HEK293 (cell line): ENCODE measurements at regions not wholly inside any gene's neighbourhood (a gene's known extent, or its start where the extent isn't known, plus 50 kb on each side); places are given as distances from the start of the nearest gene placed in this dataset.

ENCODE experiments used
- GLIS2 ChIP-seq: fragments of 450-650 bp; formaldehyde crosslinking; IDR thresholded peaks from 2 replicates; pipeline ENCODE4 v1.5.1; 2016; ENCODE audit warnings: missing biosample characterization, missing genetic modification characterization
- ZBTB21 ChIP-seq: fragments of 450-650 bp; formaldehyde crosslinking; IDR thresholded peaks from 2 replicates; pipeline ENCODE4 v1.5.1; 2017; ENCODE audit warnings: missing biosample characterization, missing genetic modification characterization
- TF ChIP-seq, protein P1 (sequence below): fragments of 450-650 bp; formaldehyde crosslinking; IDR thresholded peaks from 2 replicates; pipeline ENCODE4 v1.5.1; 2016; ENCODE audit warnings: missing biosample characterization, missing genetic modification characterization
- TF ChIP-seq, protein P2 (sequence below): fragments of 450-650 bp; formaldehyde crosslinking; IDR thresholded peaks from 2 replicates; pipeline ENCODE4 v1.5.1; 2016; ENCODE audit warnings: missing biosample characterization, missing genetic modification characterization

DNA sequence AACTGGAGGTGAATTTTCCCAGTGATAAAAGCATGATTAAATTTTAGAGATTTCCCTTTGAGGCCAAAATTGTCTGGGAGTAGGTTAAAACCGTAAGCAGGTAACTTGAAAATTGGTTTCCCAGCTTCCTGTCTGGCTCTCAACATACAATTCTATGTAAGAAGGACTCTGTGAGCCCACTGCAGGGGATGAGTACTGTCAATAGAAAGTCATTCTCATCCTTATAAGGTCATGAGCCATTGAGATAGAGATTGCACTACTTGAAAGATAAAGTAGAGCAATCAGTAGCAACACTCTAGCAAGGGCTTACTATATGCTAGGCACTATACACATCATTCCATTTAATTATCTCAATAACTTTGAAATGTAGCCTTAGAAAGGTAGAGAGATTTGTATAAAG is 225.6 kb upstream of the HMGA2 start:
- TF ChIP-seq, protein P1, sequence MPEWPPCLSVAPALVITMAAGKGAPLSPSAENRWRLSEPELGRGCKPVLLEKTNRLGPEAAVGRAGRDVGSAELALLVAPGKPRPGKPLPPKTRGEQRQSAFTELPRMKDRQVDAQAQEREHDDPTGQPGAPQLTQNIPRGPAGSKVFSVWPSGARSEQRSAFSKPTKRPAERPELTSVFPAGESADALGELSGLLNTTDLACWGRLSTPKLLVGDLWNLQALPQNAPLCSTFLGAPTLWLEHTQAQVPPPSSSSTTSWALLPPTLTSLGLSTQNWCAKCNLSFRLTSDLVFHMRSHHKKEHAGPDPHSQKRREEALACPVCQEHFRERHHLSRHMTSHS (tag by site-specific recombination), result no peak
- TF ChIP-seq, protein P2, sequence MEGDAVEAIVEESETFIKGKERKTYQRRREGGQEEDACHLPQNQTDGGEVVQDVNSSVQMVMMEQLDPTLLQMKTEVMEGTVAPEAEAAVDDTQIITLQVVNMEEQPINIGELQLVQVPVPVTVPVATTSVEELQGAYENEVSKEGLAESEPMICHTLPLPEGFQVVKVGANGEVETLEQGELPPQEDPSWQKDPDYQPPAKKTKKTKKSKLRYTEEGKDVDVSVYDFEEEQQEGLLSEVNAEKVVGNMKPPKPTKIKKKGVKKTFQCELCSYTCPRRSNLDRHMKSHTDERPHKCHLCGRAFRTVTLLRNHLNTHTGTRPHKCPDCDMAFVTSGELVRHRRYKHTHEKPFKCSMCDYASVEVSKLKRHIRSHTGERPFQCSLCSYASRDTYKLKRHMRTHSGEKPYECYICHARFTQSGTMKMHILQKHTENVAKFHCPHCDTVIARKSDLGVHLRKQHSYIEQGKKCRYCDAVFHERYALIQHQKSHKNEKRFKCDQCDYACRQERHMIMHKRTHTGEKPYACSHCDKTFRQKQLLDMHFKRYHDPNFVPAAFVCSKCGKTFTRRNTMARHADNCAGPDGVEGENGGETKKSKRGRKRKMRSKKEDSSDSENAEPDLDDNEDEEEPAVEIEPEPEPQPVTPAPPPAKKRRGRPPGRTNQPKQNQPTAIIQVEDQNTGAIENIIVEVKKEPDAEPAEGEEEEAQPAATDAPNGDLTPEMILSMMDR (tag by site-specific recombination), result no peak
- TF ChIP-seq ZBTB21 (tag by site-specific recombination) (no peak), GLIS2 (tag by site-specific recombination) (no peak)
